HL-60 (cell line): ENCODE measurements at regions not wholly inside any gene's neighbourhood (a gene's known extent, or its start where the extent isn't known, plus 50 kb on each side); places are given as distances from the start of the nearest gene placed in this dataset.

Experiments
- TF ChIP-seq, protein P1 (sequence below): IDR thresholded peaks from one replicate; pipeline ENCODE4 v1.5.1; 2011; ENCODE audit warnings: low read length, control low read depth, inconsistent platforms; ENCODE audit not compliant: insufficient read depth
- TF ChIP-seq, protein P2 (sequence below): IDR thresholded peaks from 2 replicates; pipeline ENCODE4 v1.6.1; 2012; ENCODE audit warnings: low read depth; ENCODE audit not compliant: insufficient replicate concordance

DNA sequence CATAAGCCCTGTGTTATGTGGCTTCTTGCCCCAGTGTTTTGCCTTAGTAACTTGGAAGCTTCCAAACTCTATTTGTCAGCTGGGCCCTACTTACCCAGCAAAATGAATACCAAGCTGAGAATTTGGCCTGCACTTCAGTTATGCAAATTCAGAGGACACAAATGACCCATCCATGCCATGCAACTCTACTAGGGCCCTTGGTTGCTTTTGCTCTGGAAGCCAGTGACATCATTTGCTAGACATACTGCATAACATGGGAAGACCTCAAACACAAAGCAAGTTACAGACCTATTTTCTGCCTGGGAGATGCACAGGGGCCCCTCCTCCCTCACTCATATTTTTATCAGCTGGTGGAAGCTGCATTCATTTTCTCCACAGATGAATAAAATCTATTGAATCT is 90.2 kb upstream of the PPM1H start:
- TF ChIP-seq, protein P1, sequence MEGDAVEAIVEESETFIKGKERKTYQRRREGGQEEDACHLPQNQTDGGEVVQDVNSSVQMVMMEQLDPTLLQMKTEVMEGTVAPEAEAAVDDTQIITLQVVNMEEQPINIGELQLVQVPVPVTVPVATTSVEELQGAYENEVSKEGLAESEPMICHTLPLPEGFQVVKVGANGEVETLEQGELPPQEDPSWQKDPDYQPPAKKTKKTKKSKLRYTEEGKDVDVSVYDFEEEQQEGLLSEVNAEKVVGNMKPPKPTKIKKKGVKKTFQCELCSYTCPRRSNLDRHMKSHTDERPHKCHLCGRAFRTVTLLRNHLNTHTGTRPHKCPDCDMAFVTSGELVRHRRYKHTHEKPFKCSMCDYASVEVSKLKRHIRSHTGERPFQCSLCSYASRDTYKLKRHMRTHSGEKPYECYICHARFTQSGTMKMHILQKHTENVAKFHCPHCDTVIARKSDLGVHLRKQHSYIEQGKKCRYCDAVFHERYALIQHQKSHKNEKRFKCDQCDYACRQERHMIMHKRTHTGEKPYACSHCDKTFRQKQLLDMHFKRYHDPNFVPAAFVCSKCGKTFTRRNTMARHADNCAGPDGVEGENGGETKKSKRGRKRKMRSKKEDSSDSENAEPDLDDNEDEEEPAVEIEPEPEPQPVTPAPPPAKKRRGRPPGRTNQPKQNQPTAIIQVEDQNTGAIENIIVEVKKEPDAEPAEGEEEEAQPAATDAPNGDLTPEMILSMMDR = no peak
- TF ChIP-seq, protein P2, sequence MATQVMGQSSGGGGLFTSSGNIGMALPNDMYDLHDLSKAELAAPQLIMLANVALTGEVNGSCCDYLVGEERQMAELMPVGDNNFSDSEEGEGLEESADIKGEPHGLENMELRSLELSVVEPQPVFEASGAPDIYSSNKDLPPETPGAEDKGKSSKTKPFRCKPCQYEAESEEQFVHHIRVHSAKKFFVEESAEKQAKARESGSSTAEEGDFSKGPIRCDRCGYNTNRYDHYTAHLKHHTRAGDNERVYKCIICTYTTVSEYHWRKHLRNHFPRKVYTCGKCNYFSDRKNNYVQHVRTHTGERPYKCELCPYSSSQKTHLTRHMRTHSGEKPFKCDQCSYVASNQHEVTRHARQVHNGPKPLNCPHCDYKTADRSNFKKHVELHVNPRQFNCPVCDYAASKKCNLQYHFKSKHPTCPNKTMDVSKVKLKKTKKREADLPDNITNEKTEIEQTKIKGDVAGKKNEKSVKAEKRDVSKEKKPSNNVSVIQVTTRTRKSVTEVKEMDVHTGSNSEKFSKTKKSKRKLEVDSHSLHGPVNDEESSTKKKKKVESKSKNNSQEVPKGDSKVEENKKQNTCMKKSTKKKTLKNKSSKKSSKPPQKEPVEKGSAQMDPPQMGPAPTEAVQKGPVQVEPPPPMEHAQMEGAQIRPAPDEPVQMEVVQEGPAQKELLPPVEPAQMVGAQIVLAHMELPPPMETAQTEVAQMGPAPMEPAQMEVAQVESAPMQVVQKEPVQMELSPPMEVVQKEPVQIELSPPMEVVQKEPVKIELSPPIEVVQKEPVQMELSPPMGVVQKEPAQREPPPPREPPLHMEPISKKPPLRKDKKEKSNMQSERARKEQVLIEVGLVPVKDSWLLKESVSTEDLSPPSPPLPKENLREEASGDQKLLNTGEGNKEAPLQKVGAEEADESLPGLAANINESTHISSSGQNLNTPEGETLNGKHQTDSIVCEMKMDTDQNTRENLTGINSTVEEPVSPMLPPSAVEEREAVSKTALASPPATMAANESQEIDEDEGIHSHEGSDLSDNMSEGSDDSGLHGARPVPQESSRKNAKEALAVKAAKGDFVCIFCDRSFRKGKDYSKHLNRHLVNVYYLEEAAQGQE = no peak
